ENCODE measurements at regions not wholly inside any gene's neighbourhood (a gene's known extent, or its start where the extent isn't known, plus 50 kb on each side); places are given as distances from the start of the nearest gene placed in this dataset.

DNA sequence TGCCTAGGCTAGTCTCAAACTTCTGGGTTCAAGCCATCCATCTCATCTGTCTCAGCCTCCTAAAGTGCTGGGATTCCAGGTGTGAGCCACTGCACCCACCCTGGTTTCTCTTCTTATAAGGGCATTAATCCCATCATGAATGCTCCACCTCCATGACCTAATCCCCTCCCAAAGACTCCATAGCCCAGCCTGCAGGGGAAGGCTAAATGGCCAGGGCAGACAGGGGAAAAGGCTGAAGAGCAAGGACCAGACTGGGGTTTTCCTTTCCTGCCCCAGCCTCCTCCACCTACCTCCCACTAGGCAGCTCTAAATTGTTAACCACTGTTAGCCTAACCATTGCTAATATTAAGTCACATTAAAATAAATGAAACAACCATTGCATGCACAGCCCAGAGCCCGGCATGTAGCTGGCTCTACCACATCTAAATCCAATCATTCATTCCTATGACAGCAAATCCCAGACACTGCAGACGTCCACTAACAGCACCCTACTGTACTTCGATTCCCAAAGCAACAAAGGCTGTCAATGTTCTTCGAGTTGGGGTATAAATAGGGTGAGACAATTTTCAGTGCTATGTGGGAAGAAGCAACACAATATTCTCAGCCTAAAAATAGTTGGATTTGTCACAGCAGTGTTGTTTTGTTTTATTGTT is 243.2 kb upstream of the ARID1B start:
- 60 to 71% (median 64%) methylated on average over 4 of the region's 4 CpGs for WGBS, 3 donors
- no peaks in the 10 kb centered on the region for H3K9me3 ChIP-seq
- DNase-seq, result no peak
- no peak for TF ChIP-seq EP300 (IDR thresholded peaks at IDR 0.05)
- TF ChIP-seq, protein P1, sequence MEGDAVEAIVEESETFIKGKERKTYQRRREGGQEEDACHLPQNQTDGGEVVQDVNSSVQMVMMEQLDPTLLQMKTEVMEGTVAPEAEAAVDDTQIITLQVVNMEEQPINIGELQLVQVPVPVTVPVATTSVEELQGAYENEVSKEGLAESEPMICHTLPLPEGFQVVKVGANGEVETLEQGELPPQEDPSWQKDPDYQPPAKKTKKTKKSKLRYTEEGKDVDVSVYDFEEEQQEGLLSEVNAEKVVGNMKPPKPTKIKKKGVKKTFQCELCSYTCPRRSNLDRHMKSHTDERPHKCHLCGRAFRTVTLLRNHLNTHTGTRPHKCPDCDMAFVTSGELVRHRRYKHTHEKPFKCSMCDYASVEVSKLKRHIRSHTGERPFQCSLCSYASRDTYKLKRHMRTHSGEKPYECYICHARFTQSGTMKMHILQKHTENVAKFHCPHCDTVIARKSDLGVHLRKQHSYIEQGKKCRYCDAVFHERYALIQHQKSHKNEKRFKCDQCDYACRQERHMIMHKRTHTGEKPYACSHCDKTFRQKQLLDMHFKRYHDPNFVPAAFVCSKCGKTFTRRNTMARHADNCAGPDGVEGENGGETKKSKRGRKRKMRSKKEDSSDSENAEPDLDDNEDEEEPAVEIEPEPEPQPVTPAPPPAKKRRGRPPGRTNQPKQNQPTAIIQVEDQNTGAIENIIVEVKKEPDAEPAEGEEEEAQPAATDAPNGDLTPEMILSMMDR (IDR thresholded peaks at IDR 0.05), result no peak
- no peak for TF ChIP-seq POLR2A (IDR thresholded peaks at IDR 0.05)
- peaks cover 1% of the 10 kb centered on the region for H3K4me1 ChIP-seq (ENCODE audit: insufficient read depth)
- H3K27ac ChIP-seq, result no peak overlapping the region
- intact Hi-C loops (cut with DNase I), result no loop called here
- H3K36me3 ChIP-seq, result no peaks in the 10 kb centered on the region
- H3K4me3 ChIP-seq, result no peak overlapping the region
- H3K27me3 ChIP-seq, result no peaks in the 10 kb centered on the region

DNA sequence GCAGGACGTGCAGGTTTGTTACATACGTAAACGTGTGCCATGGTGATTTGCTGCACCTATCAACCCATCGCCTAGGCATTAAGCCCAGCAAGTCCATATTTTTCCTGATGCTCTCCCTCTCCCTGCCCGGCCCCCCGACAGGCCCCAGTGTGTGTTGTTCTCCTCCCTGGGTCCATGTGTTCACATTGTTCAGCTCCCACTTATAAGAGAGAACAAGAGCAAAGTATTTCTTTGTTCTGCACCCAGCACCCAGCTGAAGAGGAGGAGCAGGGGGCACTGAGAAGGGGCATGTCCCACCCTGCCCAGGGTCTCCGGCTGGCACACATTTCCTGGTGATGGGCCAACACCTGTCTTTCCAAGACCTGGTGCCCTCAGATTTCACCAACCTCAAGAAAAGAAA is 251.1 kb upstream of the ARID1B start:
- H3K9me3 ChIP-seq, result no peaks in the 10 kb centered on the region
- 74 to 77% (median 75%) methylated on average over 7 of the region's 7 CpGs for WGBS, 3 donors
- H3K4me3 ChIP-seq, result no peak overlapping the region
- H3K27me3 ChIP-seq, result no peaks in the 10 kb centered on the region
- H3K4me1 ChIP-seq (ENCODE audit: insufficient read depth), result no peaks in the 10 kb centered on the region
- TF ChIP-seq, protein P1 (IDR thresholded peaks at IDR 0.05), result no peak
- TF ChIP-seq EP300 (IDR thresholded peaks at IDR 0.05) (no peak), POLR2A (IDR thresholded peaks at IDR 0.05) (no peak)
- no peak for DNase-seq
- intact Hi-C loops (cut with DNase I), result no loop called here
- H3K36me3 ChIP-seq, result no peaks in the 10 kb centered on the region
- H3K27ac ChIP-seq, result no peak overlapping the region

- Histone ChIP-seq H3K27ac (no peak overlapping the region), H3K4me1 (ENCODE audit: insufficient read depth) (no peaks in the 10 kb centered on the region), H3K27me3 (no peaks in the 10 kb centered on the region), H3K4me3 (no peak overlapping the region), H3K36me3 (no peaks in the 10 kb centered on the region), H3K9me3 (no peaks in the 10 kb centered on the region)
- intact Hi-C loops (cut with DNase I), result no loop called here
- DNase-seq, result no peak
- 45 to 63% (median 50%) methylated on average over 6 of the region's 6 CpGs for WGBS, 3 donors
- TF ChIP-seq POLR2A (IDR thresholded peaks at IDR 0.05) (no peak), EP300 (IDR thresholded peaks at IDR 0.05) (no peak)
- TF ChIP-seq, protein P1 (IDR thresholded peaks at IDR 0.05), result no peak
Observed at GRCh38 chr6:156525541-156525940, 251.6 kb upstream of the ARID1B start.

DNA sequence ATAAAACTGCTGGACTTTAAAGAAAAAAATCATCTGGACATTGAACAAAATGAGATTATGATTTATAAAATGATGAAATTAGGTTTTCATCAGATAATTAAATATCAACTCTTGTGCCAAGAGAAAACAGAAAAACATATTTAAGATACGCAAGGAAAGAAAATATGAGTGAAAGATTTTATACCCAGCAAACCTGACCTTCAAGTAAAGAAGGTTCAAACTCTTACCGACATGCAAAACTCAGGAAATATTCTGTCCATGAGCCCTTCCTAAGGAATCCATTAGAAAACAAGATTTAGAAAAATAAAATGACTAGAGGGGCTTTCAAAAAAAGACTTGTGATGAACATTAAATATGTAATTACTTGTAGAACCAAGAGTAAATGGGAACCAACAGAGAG is 257.2 kb upstream of the ARID1B start:
- no peak overlapping the region for H3K4me3 ChIP-seq
- intact Hi-C loops (cut with DNase I), result no loop called here
- no peak overlapping the region for H3K27ac ChIP-seq
- TF ChIP-seq, protein P1 (IDR thresholded peaks at IDR 0.05), result no peak
- TF ChIP-seq POLR2A (IDR thresholded peaks at IDR 0.05) (no peak), EP300 (IDR thresholded peaks at IDR 0.05) (no peak)
- WGBS, 3 donors, result 72 to 73% (median 73%) methylated on average over 2 of the region's 2 CpGs
- H3K27me3 ChIP-seq, result no peaks in the 10 kb centered on the region
- no peaks in the 10 kb centered on the region for H3K9me3 ChIP-seq
- H3K4me1 ChIP-seq (ENCODE audit: insufficient read depth), result no peaks in the 10 kb centered on the region
- no peak for DNase-seq
- H3K36me3 ChIP-seq, result no peaks in the 10 kb centered on the region
